Activated naive CD4-positive, alpha-beta T cell treated with anti-CD3 and anti-CD28 coated beads, Interleukin-2, amount 50 U/mL, for 72 hours (primary cell): ENCODE measurements at regions not wholly inside any gene's neighbourhood (a gene's known extent, or its start where the extent isn't known, plus 50 kb on each side); places are given as distances from the start of the nearest gene placed in this dataset.
"Not testable (repeated sequence)": the region's sequence is repeated elsewhere in the genome, so short reads cannot be mapped to it uniquely, and the experiment has no call there.

Source experiments
- ATAC-seq, 2 donors: fragments of 150-1000 bp; cut with Tn5 transposase; 2 replicates each; pipeline ENCODE4 v1.10.0; 2021; ENCODE audit warnings: mild to moderate bottlenecking in 2 of 2, moderate library complexity in 2 of 2
- DNase-seq, 2 donors: peaks; one replicate each; pipeline ENCODE4 v3.0.0; 2021 to 2022; ENCODE audit warnings: low spot score in 2 of 2
- H3K27ac Mint-ChIP-seq, 2 donors: one replicate each; pipeline ENCODE4 v1.8.0; 2022; ENCODE audit warnings: mild to moderate bottlenecking in 2 of 2, mixed read lengths in 2 of 2
- H3K36me3 Mint-ChIP-seq, 2 donors: one replicate each; pipeline ENCODE4 v1.8.0; 2022; ENCODE audit warnings: mixed read lengths in 2 of 2
- H3K9me3 Mint-ChIP-seq, 2 donors: one replicate each; pipeline ENCODE4 v1.8.0; 2022; ENCODE audit warnings: mixed read lengths in 2 of 2

- Mint-ChIP-seq H3K27ac (no peak overlapping the region), H3K36me3 (peaks cover 0 to 8% of the 10 kb centered on the region in 2 donors), H3K9me3 (peaks cover 4 to 21% of the 10 kb centered on the region in 2 donors)
Measured at GRCh38 chr17:51423421-51424160, 163.2 kb downstream of the UTP18 start.

GRCh38 chr17:51425773-51426172 is 165.4 kb downstream of the UTP18 start:
- no peak for ATAC-seq
- Mint-ChIP-seq H3K9me3 (peaks cover 4 to 21% of the 10 kb centered on the region in 2 donors), H3K36me3 (peaks cover 0 to 20% of the 10 kb centered on the region in 2 donors), H3K27ac (peak overlapping the region in 1 of 2 donors; percentile 40)
- DNase-seq, result no peak

More at GRCh38 chr17:51423421-51424160, 163.2 kb downstream of the UTP18 start:
- ATAC-seq (no peak), DNase-seq (no peak)

GRCh38 chr17:51427323-51427811 is 167.0 kb downstream of the UTP18 start:
- Mint-ChIP-seq H3K36me3 (peaks cover 0 to 20% of the 10 kb centered on the region in 2 donors), H3K9me3 (peaks cover 4 to 20% of the 10 kb centered on the region in 2 donors), H3K27ac (peak overlapping the region; percentile 87 to 96)
- ATAC-seq (peak; percentile 48 to 59), DNase-seq (no peak)

GRCh38 chr17:51427856-51428255 is 167.5 kb downstream of the UTP18 start:
- Mint-ChIP-seq H3K9me3 (peaks cover 4 to 15% of the 10 kb centered on the region in 2 donors), H3K27ac (peak overlapping the region; percentile 87 to 96), H3K36me3 (peaks cover 0 to 20% of the 10 kb centered on the region in 2 donors)
- DNase-seq, result peak; percentile 51 to 76
- peak; percentile 84 to 90 for ATAC-seq

GRCh38 chr17:51428668-51429495 is 168.5 kb downstream of the UTP18 start:
- ATAC-seq, result peak; percentile 19 to 31
- peak overlapping the region; percentile 75 to 87 for H3K27ac Mint-ChIP-seq
- peaks cover 0 to 20% of the 10 kb centered on the region in 2 donors for H3K36me3 Mint-ChIP-seq
- peaks cover 8 to 9% of the 10 kb centered on the region in 2 donors for H3K9me3 Mint-ChIP-seq
- no peak for DNase-seq

- DNase-seq, H3K9me3 Mint-ChIP-seq, ATAC-seq: not testable (repeated sequence)
- Mint-ChIP-seq H3K36me3 (peaks cover 0 to 20% of the 10 kb centered on the region in 2 donors), H3K27ac (peak overlapping the region; percentile 81 to 87)
Measured at GRCh38 chr17:51429938-51430337, 169.6 kb downstream of the UTP18 start.

- DNase-seq, result no peak
- no peak for ATAC-seq
- peaks cover 8 to 9% of the 10 kb centered on the region in 2 donors for H3K9me3 Mint-ChIP-seq
- H3K36me3 Mint-ChIP-seq, result peaks cover 0 to 20% of the 10 kb centered on the region in 2 donors
- H3K27ac Mint-ChIP-seq, result peak overlapping the region; percentile 81 to 87
Measured at GRCh38 chr17:51430591-51430990, 170.2 kb downstream of the UTP18 start.

GRCh38 chr17:51434434-51435170 is 174.3 kb downstream of the UTP18 start:
- DNase-seq, result no peak
- peaks cover 0 to 10% of the 10 kb centered on the region in 2 donors for H3K36me3 Mint-ChIP-seq
- H3K27ac Mint-ChIP-seq, result peak overlapping the region in 1 of 2 donors; percentile 24
- peaks cover 0 to 4% of the 10 kb centered on the region in 2 donors for H3K9me3 Mint-ChIP-seq
- ATAC-seq, result no peak

- DNase-seq (no peak), ATAC-seq (peak; percentile 32 to 66)
- H3K27ac Mint-ChIP-seq, result no peak overlapping the region
Measured at GRCh38 chr17:51435171-51435552, 174.8 kb downstream of the UTP18 start.

GRCh38 chr17:51435641-51436091 is 175.3 kb downstream of the UTP18 start:
- ATAC-seq (peak; percentile 40 to 52), DNase-seq (no peak)
- peaks cover 0 to 4% of the 10 kb centered on the region in 2 donors for H3K9me3 Mint-ChIP-seq
- H3K36me3 Mint-ChIP-seq, result peaks cover 0 to 7% of the 10 kb centered on the region in 2 donors
- no peak overlapping the region for H3K27ac Mint-ChIP-seq

More at GRCh38 chr17:51435171-51435552, 174.8 kb downstream of the UTP18 start:
- peaks cover 0 to 4% of the 10 kb centered on the region in 2 donors for H3K9me3 Mint-ChIP-seq
- H3K36me3 Mint-ChIP-seq, result peaks cover 0 to 7% of the 10 kb centered on the region in 2 donors

GRCh38 chr17:51439395-51440229 is 179.3 kb downstream of the UTP18 start:
- Mint-ChIP-seq H3K9me3 (peaks cover 0 to 5% of the 10 kb centered on the region in 2 donors), H3K36me3 (peaks cover 6 to 7% of the 10 kb centered on the region in 2 donors), H3K27ac (no peak overlapping the region)
- DNase-seq, result no peak
- ATAC-seq, result peak in 1 of 2 donors; percentile 55

GRCh38 chr17:51441431-51441830 is 181.1 kb downstream of the UTP18 start:
- ATAC-seq (no peak), DNase-seq (no peak)
- H3K36me3 Mint-ChIP-seq, result peaks cover 6 to 7% of the 10 kb centered on the region in 2 donors
- H3K9me3 Mint-ChIP-seq, result peaks cover 0 to 5% of the 10 kb centered on the region in 2 donors
- peak overlapping the region in 1 of 2 donors; percentile 36 for H3K27ac Mint-ChIP-seq

- no peak for ATAC-seq
- no peak for DNase-seq
- Mint-ChIP-seq H3K36me3 (peaks cover 6 to 7% of the 10 kb centered on the region in 2 donors), H3K9me3 (peaks cover 0 to 5% of the 10 kb centered on the region in 2 donors), H3K27ac (peak overlapping the region in 1 of 2 donors; percentile 7)
Measured at GRCh38 chr17:51442088-51442865, 181.9 kb downstream of the UTP18 start.

- peaks cover 6 to 7% of the 10 kb centered on the region in 2 donors for H3K36me3 Mint-ChIP-seq
- H3K9me3 Mint-ChIP-seq, result peaks cover 4 to 11% of the 10 kb centered on the region in 2 donors
- peak overlapping the region in 1 of 2 donors; percentile 32 for H3K27ac Mint-ChIP-seq
- DNase-seq (no peak), ATAC-seq (no peak)
Measured at GRCh38 chr17:51443646-51444045, 183.3 kb downstream of the UTP18 start.

- Mint-ChIP-seq H3K27ac (no peak overlapping the region), H3K9me3 (peaks cover 11 to 18% of the 10 kb centered on the region in 2 donors), H3K36me3 (peaks cover 0 to 17% of the 10 kb centered on the region in 2 donors)
- ATAC-seq (no peak), DNase-seq (no peak)
Measured at GRCh38 chr17:51445946-51446345, 185.6 kb downstream of the UTP18 start.
